Sigmoid colon (tissue), 6 donors: ENCODE measurements at regions not wholly inside any gene's neighbourhood (a gene's known extent, or its start where the extent isn't known, plus 50 kb on each side); places are given as distances from the start of the nearest gene placed in this dataset.

Experiments used
- DNase-seq: peaks from one replicate; pipeline ENCODE4 v3.0.0-alpha.2; 2019
- H3K27ac ChIP-seq, 4 donors: fragments of 200-600 bp; sonication (generic); one replicate each; pipeline ENCODE4 v1.5.1; 2016 to 2019; ENCODE audit warnings: mild to moderate bottlenecking in 1 of 4
- H3K27me3 ChIP-seq, 3 donors: fragments of 200-600 bp; sonication (generic); one replicate each; pipeline ENCODE4 v1.5.1; 2019; ENCODE audit warnings: mild to moderate bottlenecking in 1 of 3
- H3K36me3 ChIP-seq, 4 donors: fragments of 200-600 bp; sonication (generic); one replicate each; pipeline ENCODE4 v1.5.1; 2016 to 2019
- H3K4me1 ChIP-seq, 4 donors: fragments of 200-600 bp; sonication (generic); one replicate each; pipeline ENCODE4 v1.5.1; 2017 to 2019
- H3K4me3 ChIP-seq, 4 donors: fragments of 200-600 bp; sonication (generic); one replicate each; pipeline ENCODE4 v1.5.1; 2017 to 2019; ENCODE audit warnings: mild to moderate bottlenecking in 2 of 4, moderate library complexity in 1 of 4
- H3K9me3 ChIP-seq, 4 donors: fragments of 200-600 bp in 3 of 4; sonication (generic) in 3 of 4; one replicate each; pipeline versions ENCODE4 v1.5.1 to v1.6.1; 2013 to 2019
- EP300 ChIP-seq, 4 donors: sonication (generic); formaldehyde crosslinking; IDR thresholded peaks; one replicate each; pipeline ENCODE4 v1.6.1; 2017; ENCODE audit warnings: antibody characterized with exemption in 4 of 4
- POLR2A ChIP-seq, 2 donors: fragments of 450-650 bp; IDR thresholded peaks; one replicate each; pipeline ENCODE4 v1.6.1; 2016; ENCODE audit warnings: antibody characterized with exemption in 2 of 2, mild to moderate bottlenecking in 2 of 2, moderate library complexity in 2 of 2
- POLR2AphosphoS5 ChIP-seq, 4 donors: sonication (generic); formaldehyde crosslinking; IDR thresholded peaks; one replicate each; pipeline ENCODE4 v1.6.1; 2017; ENCODE audit warnings: antibody characterized with exemption in 4 of 4
- WGBS, 2 donors: extraction: QIAGEN DNeasy Blood & Tissue Kit; methylation state at CpG; one replicate each; pipeline ENCODE4 v1.1.7; 2013; 5-methylcytosine and 5-hydroxymethylcytosine counted together
- intact Hi-C: fragments of 100-400 bp; cut with DNase I; formaldehyde crosslinking; loops from one replicate; pipeline ENCODE4 v1.15.1; 2023
- TF ChIP-seq, protein P1 (sequence below), 4 experiments: fragments of 450-650 bp in 3 of 4; fragments of 200-600 bp in 1 of 4; IDR thresholded peaks; one replicate each; pipeline ENCODE4 v1.5.1; 2016 to 2019; ENCODE audit warnings: antibody characterized with exemption in 4 of 4, mild to moderate bottlenecking in 3 of 4, moderate library complexity in 2 of 4
- donor health status: healthy with polysubstance abuse.
- donor health status: healthy.

DNA sequence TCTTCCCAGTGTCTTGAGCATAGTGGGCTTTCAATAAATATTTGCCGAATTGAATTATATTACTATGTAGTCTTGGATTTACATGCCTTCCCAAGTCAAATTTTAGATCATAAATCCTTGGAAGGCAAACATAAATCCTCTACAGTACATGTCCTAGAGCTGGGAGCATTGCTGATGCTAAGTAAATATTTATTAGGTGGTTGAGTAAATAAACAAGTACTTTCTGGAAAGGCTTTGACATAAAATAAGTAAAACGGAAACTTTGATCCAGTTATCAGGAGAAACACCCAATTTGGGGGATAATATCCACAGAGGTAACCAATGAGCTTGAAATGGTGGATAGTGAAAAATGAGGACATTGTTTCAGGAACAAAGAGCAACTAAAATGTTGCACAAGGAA lies 162.8 kb upstream of the SVIL start:
- Histone ChIP-seq H3K4me1 (peaks cover 0 to 64% (median 57%) of the 10 kb centered on the region in 4 donors), H3K9me3 (no peaks in the 10 kb centered on the region), H3K27me3 (no peaks in the 10 kb centered on the region), H3K4me3 (no peak overlapping the region), H3K27ac (peak overlapping the region; percentile 8 to 94 (median 90)), H3K36me3 (no peaks in the 10 kb centered on the region)
- intact Hi-C loops = loop anchor here (5.0 kb wide), 1 partner anchor 40 kb away; no protein-coding TSS in a partner anchor
- TF ChIP-seq, protein P1, sequence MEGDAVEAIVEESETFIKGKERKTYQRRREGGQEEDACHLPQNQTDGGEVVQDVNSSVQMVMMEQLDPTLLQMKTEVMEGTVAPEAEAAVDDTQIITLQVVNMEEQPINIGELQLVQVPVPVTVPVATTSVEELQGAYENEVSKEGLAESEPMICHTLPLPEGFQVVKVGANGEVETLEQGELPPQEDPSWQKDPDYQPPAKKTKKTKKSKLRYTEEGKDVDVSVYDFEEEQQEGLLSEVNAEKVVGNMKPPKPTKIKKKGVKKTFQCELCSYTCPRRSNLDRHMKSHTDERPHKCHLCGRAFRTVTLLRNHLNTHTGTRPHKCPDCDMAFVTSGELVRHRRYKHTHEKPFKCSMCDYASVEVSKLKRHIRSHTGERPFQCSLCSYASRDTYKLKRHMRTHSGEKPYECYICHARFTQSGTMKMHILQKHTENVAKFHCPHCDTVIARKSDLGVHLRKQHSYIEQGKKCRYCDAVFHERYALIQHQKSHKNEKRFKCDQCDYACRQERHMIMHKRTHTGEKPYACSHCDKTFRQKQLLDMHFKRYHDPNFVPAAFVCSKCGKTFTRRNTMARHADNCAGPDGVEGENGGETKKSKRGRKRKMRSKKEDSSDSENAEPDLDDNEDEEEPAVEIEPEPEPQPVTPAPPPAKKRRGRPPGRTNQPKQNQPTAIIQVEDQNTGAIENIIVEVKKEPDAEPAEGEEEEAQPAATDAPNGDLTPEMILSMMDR (IDR thresholded peaks at IDR 0.05) = no peak
- TF ChIP-seq POLR2AphosphoS5 (IDR thresholded peaks at IDR 0.05) = no peak
- no peak for TF ChIP-seq EP300 (IDR thresholded peaks at IDR 0.05)
- no peak for TF ChIP-seq POLR2A (IDR thresholded peaks at IDR 0.05)
- no peak for DNase-seq
- 26 to 68% methylated on average over 2 of the region's 2 CpGs for WGBS, 2 donors

DNA sequence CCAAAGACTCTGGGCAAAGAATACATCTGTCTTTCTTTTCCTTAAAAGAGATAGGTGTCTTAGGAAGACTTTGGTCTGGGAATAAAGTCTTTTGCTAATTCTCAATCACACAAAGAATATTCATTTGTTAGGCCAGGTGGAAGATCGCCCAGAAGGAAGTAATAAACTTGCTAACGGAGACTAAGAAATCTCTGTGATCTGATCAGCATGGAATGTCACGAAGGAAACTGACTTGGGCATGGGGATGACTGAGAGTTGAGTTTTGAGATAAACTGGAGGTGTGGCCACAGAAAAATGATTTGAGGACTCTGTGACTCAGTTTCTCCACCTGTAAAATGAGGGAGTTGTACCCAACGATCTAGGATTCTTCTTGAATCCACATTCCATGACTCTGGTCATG lies 161.1 kb upstream of the SVIL start:
- Histone ChIP-seq H3K27ac (peak overlapping the region; percentile 83 to 94 (median 90)), H3K36me3 (no peaks in the 10 kb centered on the region), H3K4me1 (peaks cover 0 to 56% (median 55%) of the 10 kb centered on the region in 4 donors), H3K27me3 (no peaks in the 10 kb centered on the region), H3K4me3 (peak overlapping the region in 1 of 4 donors; percentile 1), H3K9me3 (no peaks in the 10 kb centered on the region)
- 13 to 58% methylated on average over 4 of the region's 4 CpGs for WGBS, 2 donors
- TF ChIP-seq POLR2A (IDR thresholded peaks at IDR 0.05) (no peak), POLR2AphosphoS5 (IDR thresholded peaks at IDR 0.05) (no peak), EP300 (IDR thresholded peaks at IDR 0.05) (no peak)
- TF ChIP-seq, protein P1 (IDR thresholded peaks at IDR 0.05) = no peak
- no peak for DNase-seq
- intact Hi-C loops = loop anchor here (5.0 kb wide), 1 partner anchor 41 kb away; no protein-coding TSS in a partner anchor

DNA sequence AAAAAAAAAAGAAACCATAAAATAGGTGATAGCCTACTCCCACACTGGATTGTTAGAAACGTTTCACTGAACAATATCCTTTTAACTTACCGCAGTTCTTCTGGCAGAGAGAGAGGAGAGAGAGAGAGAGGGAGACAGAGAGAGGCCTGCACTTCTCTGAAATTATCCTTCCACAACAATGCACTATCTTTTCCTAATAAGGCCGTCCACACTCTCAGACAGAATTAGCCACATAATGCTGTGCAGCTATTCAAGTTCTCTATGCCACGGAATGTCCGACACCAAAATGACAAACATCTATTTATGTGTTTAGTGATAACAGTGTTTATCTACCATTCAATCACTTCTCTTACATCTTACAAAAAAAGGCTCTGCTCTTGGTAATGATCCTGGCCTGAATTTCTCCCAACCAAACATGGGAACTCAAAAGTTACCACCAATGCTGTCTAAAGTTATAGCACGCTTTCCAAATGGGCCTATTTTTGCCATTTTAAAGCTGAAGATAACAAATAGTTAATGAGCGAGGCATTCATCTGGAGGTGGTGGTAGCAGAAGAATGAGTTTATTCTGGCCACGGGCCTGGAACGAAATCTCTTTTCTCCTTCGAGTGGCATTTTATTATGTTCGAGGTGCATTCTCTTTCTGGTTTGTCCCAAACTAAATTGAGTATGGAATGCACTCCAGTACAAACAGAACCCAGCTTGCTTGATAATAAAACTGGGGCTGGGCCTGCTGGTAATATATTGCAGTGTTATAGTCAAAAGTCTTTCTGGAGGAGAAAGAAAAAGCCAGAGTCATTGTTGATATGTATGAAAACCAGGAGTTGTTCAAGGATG lies 160.2 kb upstream of the SVIL start:
- Histone ChIP-seq H3K4me3 (peak overlapping the region in 1 of 4 donors; percentile 1), H3K36me3 (no peaks in the 10 kb centered on the region), H3K9me3 (no peaks in the 10 kb centered on the region), H3K27ac (peak overlapping the region; percentile 83 to 94 (median 90)), H3K27me3 (no peaks in the 10 kb centered on the region), H3K4me1 (peaks cover 0 to 63% (median 58%) of the 10 kb centered on the region in 4 donors)
- WGBS, 2 donors = 16 to 61% methylated on average over 11 of the region's 11 CpGs
- no peak for DNase-seq
- intact Hi-C loops = loop anchor here (5.0 kb wide), 1 partner anchor 42 kb away; no protein-coding TSS in a partner anchor
- TF ChIP-seq, protein P1 (IDR thresholded peaks at IDR 0.05) = no peak
- peak in 3 of 4 donors; percentile 67 to 80 (median 75) for TF ChIP-seq EP300 (IDR thresholded peaks at IDR 0.05)
- no peak for TF ChIP-seq POLR2A (IDR thresholded peaks at IDR 0.05)
- peak; percentile 41 to 68 (median 56) for TF ChIP-seq POLR2AphosphoS5 (IDR thresholded peaks at IDR 0.05)

DNA sequence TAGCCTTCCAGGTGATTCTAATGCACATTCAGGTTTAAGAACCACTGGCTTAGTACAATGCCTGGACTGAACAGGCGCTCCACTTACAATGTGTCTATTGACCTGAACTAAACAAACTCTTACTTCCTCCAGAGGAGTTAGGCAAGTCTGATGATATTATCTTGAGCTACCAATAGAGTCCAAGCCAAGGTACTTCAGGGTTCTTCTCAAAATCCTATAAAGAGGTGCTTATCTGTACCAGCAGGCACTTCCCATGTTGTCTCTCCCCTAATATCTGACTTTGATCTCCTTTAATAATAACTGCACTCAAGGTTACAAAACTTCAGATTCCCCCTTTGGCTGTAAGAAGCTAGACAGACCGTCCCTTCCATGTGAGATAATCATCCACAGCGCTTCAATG lies 157.0 kb upstream of the SVIL start:
- H3K27me3 ChIP-seq = no peaks in the 10 kb centered on the region
- H3K36me3 ChIP-seq = no peaks in the 10 kb centered on the region
- peaks cover 0 to 45% (median 40%) of the 10 kb centered on the region in 4 donors for H3K4me1 ChIP-seq
- no peak overlapping the region for H3K4me3 ChIP-seq
- DNase-seq = no peak
- peaks cover 0 to 5% (median 0%) of the 10 kb centered on the region in 4 donors for H3K9me3 ChIP-seq
- WGBS, 2 donors = 94% methylated on average over 3 of the region's 3 CpGs
- intact Hi-C loops = no loop called here
- H3K27ac ChIP-seq = peak overlapping the region; percentile 72 to 94 (median 90)
- no peak for TF ChIP-seq EP300 (IDR thresholded peaks at IDR 0.05)

DNA sequence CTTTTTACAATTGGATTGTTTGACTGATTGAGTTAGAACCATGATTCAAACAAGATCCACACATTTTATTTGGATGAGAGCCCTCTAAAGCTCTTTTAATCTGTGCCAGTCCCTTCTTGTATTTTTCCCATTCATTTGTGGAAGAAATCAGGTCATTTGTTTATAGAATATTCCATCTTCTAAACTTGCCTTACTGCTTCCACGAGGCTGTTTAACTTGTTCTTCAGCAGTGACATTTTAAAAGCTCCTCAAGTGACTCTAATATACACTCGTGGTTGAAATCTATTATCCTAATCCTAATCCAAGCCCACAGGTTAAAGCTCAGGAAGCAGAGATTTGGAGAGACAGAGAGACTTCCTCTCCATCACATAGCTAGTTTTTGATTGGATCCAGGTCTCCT lies 155.4 kb upstream of the SVIL start:
- Histone ChIP-seq H3K9me3 (peaks cover 0 to 5% (median 0%) of the 10 kb centered on the region in 4 donors), H3K4me3 (no peak overlapping the region), H3K4me1 (peaks cover 0 to 33% (median 27%) of the 10 kb centered on the region in 4 donors), H3K27ac (peak overlapping the region; percentile 72 to 94 (median 90)), H3K27me3 (no peaks in the 10 kb centered on the region), H3K36me3 (no peaks in the 10 kb centered on the region)
- TF ChIP-seq, protein P1 (IDR thresholded peaks at IDR 0.05) = no peak
- TF ChIP-seq POLR2AphosphoS5 (IDR thresholded peaks at IDR 0.05) (peak; percentile 10 to 55 (median 46)), EP300 (IDR thresholded peaks at IDR 0.05) (peak in 2 of 4 donors; percentile 8 to 15), POLR2A (IDR thresholded peaks at IDR 0.05) (no peak)
- WGBS, 2 donors = 24 to 45% methylated on average over 2 of the region's 2 CpGs
- intact Hi-C loops = no loop called here
- DNase-seq = no peak
